ENCODE measurements at regions not wholly inside any gene's neighbourhood (a gene's known extent, or its start where the extent isn't known, plus 50 kb on each side); places are given as distances from the start of the nearest gene placed in this dataset.

- H3K4me3 ChIP-seq (ENCODE audit: insufficient read depth, low read depth, low read length) = no peak overlapping the region
- no peak overlapping the region for H3K27ac ChIP-seq (ENCODE audit: insufficient read depth, low read depth, low read length, poor library complexity, severe bottlenecking)
- peaks cover 24% of the 10 kb centered on the region for H3K4me1 ChIP-seq (ENCODE audit: control insufficient read depth, insufficient read depth, low read length)
- no peaks in the 10 kb centered on the region for H3K9me3 ChIP-seq (ENCODE audit: control insufficient read depth, low read length)
- no peaks in the 10 kb centered on the region for H3K36me3 ChIP-seq (ENCODE audit: control insufficient read depth, insufficient read depth, low read length)
- 94 to 97% methylated on average over 9 of the region's 9 CpGs for WGBS, 2 experiments
- no peaks in the 10 kb centered on the region for H3K27me3 ChIP-seq (ENCODE audit: control insufficient read depth, insufficient read depth, low read length, poor library complexity, severe bottlenecking)
These were observed 292.3 kb upstream of the PITRM1 start for GRCh38 chr10:3464760-3465405.

GRCh38 chr10:3460420-3461128, 288.0 kb upstream of the PITRM1 start:
- Histone ChIP-seq H3K27ac (ENCODE audit: insufficient read depth, low read depth, low read length, poor library complexity, severe bottlenecking) (no peak overlapping the region), H3K27me3 (ENCODE audit: control insufficient read depth, insufficient read depth, low read length, poor library complexity, severe bottlenecking) (no peaks in the 10 kb centered on the region), H3K4me3 (ENCODE audit: insufficient read depth, low read depth, low read length) (no peak overlapping the region), H3K36me3 (ENCODE audit: control insufficient read depth, insufficient read depth, low read length) (no peaks in the 10 kb centered on the region), H3K4me1 (ENCODE audit: control insufficient read depth, insufficient read depth, low read length) (peaks cover 3% of the 10 kb centered on the region), H3K9me3 (ENCODE audit: control insufficient read depth, low read length) (no peaks in the 10 kb centered on the region)
- WGBS, 2 experiments = 96 to 97% methylated on average over 6 of the region's 6 CpGs

GRCh38 chr10:3455385-3456334, 283.1 kb upstream of the PITRM1 start:
- Histone ChIP-seq H3K36me3 (ENCODE audit: control insufficient read depth, insufficient read depth, low read length) (no peaks in the 10 kb centered on the region), H3K27me3 (ENCODE audit: control insufficient read depth, insufficient read depth, low read length, poor library complexity, severe bottlenecking) (no peaks in the 10 kb centered on the region), H3K9me3 (ENCODE audit: control insufficient read depth, low read length) (no peaks in the 10 kb centered on the region), H3K4me3 (ENCODE audit: insufficient read depth, low read depth, low read length) (no peak overlapping the region), H3K4me1 (ENCODE audit: control insufficient read depth, insufficient read depth, low read length) (no peaks in the 10 kb centered on the region), H3K27ac (ENCODE audit: insufficient read depth, low read depth, low read length, poor library complexity, severe bottlenecking) (no peak overlapping the region)
- 91 to 92% methylated on average over 12 of the region's 13 CpGs for WGBS, 2 experiments

GRCh38 chr10:3452683-3453361, 280.2 kb upstream of the PITRM1 start:
- H3K4me3 ChIP-seq (ENCODE audit: insufficient read depth, low read depth, low read length) = no peak overlapping the region
- no peaks in the 10 kb centered on the region for H3K4me1 ChIP-seq (ENCODE audit: control insufficient read depth, insufficient read depth, low read length)
- 61 to 66% methylated on average over 6 to 7 of the region's 7 CpGs for WGBS, 2 experiments
- no peaks in the 10 kb centered on the region for H3K27me3 ChIP-seq (ENCODE audit: control insufficient read depth, insufficient read depth, low read length, poor library complexity, severe bottlenecking)
- no peaks in the 10 kb centered on the region for H3K36me3 ChIP-seq (ENCODE audit: control insufficient read depth, insufficient read depth, low read length)
- no peak overlapping the region for H3K27ac ChIP-seq (ENCODE audit: insufficient read depth, low read depth, low read length, poor library complexity, severe bottlenecking)
- H3K9me3 ChIP-seq (ENCODE audit: control insufficient read depth, low read length) = no peaks in the 10 kb centered on the region

- H3K27ac ChIP-seq (ENCODE audit: insufficient read depth, low read depth, low read length, poor library complexity, severe bottlenecking) = no peak overlapping the region
- no peaks in the 10 kb centered on the region for H3K36me3 ChIP-seq (ENCODE audit: control insufficient read depth, insufficient read depth, low read length)
- H3K4me3 ChIP-seq (ENCODE audit: insufficient read depth, low read depth, low read length) = no peak overlapping the region
- no peaks in the 10 kb centered on the region for H3K4me1 ChIP-seq (ENCODE audit: control insufficient read depth, insufficient read depth, low read length)
- H3K9me3 ChIP-seq (ENCODE audit: control insufficient read depth, low read length) = no peaks in the 10 kb centered on the region
- H3K27me3 ChIP-seq (ENCODE audit: control insufficient read depth, insufficient read depth, low read length, poor library complexity, severe bottlenecking) = no peaks in the 10 kb centered on the region
- WGBS, 2 experiments = 27 to 32% methylated on average over 5 of the region's 5 CpGs
These were observed 279.6 kb upstream of the PITRM1 start for GRCh38 chr10:3452173-3452626.

- Histone ChIP-seq H3K27me3 (ENCODE audit: control insufficient read depth, insufficient read depth, low read length, poor library complexity, severe bottlenecking) (no peaks in the 10 kb centered on the region), H3K36me3 (ENCODE audit: control insufficient read depth, insufficient read depth, low read length) (no peaks in the 10 kb centered on the region), H3K4me3 (ENCODE audit: insufficient read depth, low read depth, low read length) (no peak overlapping the region), H3K4me1 (ENCODE audit: control insufficient read depth, insufficient read depth, low read length) (no peaks in the 10 kb centered on the region), H3K27ac (ENCODE audit: insufficient read depth, low read depth, low read length, poor library complexity, severe bottlenecking) (no peak overlapping the region), H3K9me3 (ENCODE audit: control insufficient read depth, low read length) (no peaks in the 10 kb centered on the region)
- 81 to 82% methylated on average over 4 of the region's 4 CpGs for WGBS, 2 experiments
These were observed 279.1 kb upstream of the PITRM1 start for GRCh38 chr10:3451516-3452172.

- no peak overlapping the region for H3K27ac ChIP-seq (ENCODE audit: insufficient read depth, low read depth, low read length, poor library complexity, severe bottlenecking)
- no peaks in the 10 kb centered on the region for H3K4me1 ChIP-seq (ENCODE audit: control insufficient read depth, insufficient read depth, low read length)
- no peak overlapping the region for H3K4me3 ChIP-seq (ENCODE audit: insufficient read depth, low read depth, low read length)
- no peaks in the 10 kb centered on the region for H3K36me3 ChIP-seq (ENCODE audit: control insufficient read depth, insufficient read depth, low read length)
- WGBS, 2 experiments = 72 to 97% methylated on average over 2 to 3 of the region's 4 CpGs
- no peaks in the 10 kb centered on the region for H3K27me3 ChIP-seq (ENCODE audit: control insufficient read depth, insufficient read depth, low read length, poor library complexity, severe bottlenecking)
- no peaks in the 10 kb centered on the region for H3K9me3 ChIP-seq (ENCODE audit: control insufficient read depth, low read length)
These were observed 273.6 kb upstream of the PITRM1 start for GRCh38 chr10:3446221-3446620.

GRCh38 chr10:3445648-3446047, 273.1 kb upstream of the PITRM1 start:
- Histone ChIP-seq H3K4me3 (ENCODE audit: insufficient read depth, low read depth, low read length) (no peak overlapping the region), H3K27ac (ENCODE audit: insufficient read depth, low read depth, low read length, poor library complexity, severe bottlenecking) (no peak overlapping the region), H3K27me3 (ENCODE audit: control insufficient read depth, insufficient read depth, low read length, poor library complexity, severe bottlenecking) (no peaks in the 10 kb centered on the region), H3K36me3 (ENCODE audit: control insufficient read depth, insufficient read depth, low read length) (no peaks in the 10 kb centered on the region), H3K4me1 (ENCODE audit: control insufficient read depth, insufficient read depth, low read length) (no peaks in the 10 kb centered on the region), H3K9me3 (ENCODE audit: control insufficient read depth, low read length) (no peaks in the 10 kb centered on the region)
- 93 to 98% methylated on average over 3 to 4 of the region's 4 CpGs for WGBS, 2 experiments

GRCh38 chr10:3442451-3442990, 269.9 kb upstream of the PITRM1 start:
- 96% methylated on average over 8 of the region's 8 CpGs for WGBS, 2 experiments
- Histone ChIP-seq H3K27ac (ENCODE audit: insufficient read depth, low read depth, low read length, poor library complexity, severe bottlenecking) (no peak overlapping the region), H3K4me1 (ENCODE audit: control insufficient read depth, insufficient read depth, low read length) (peaks cover 2% of the 10 kb centered on the region), H3K36me3 (ENCODE audit: control insufficient read depth, insufficient read depth, low read length) (no peaks in the 10 kb centered on the region), H3K9me3 (ENCODE audit: control insufficient read depth, low read length) (no peaks in the 10 kb centered on the region), H3K4me3 (ENCODE audit: insufficient read depth, low read depth, low read length) (no peak overlapping the region), H3K27me3 (ENCODE audit: control insufficient read depth, insufficient read depth, low read length, poor library complexity, severe bottlenecking) (no peaks in the 10 kb centered on the region)

Measured in ectodermal cell (in vitro differentiated cells).